ENCODE measurements at regions not wholly inside any gene's neighbourhood (a gene's known extent, or its start where the extent isn't known, plus 50 kb on each side); places are given as distances from the start of the nearest gene placed in this dataset.

DNA sequence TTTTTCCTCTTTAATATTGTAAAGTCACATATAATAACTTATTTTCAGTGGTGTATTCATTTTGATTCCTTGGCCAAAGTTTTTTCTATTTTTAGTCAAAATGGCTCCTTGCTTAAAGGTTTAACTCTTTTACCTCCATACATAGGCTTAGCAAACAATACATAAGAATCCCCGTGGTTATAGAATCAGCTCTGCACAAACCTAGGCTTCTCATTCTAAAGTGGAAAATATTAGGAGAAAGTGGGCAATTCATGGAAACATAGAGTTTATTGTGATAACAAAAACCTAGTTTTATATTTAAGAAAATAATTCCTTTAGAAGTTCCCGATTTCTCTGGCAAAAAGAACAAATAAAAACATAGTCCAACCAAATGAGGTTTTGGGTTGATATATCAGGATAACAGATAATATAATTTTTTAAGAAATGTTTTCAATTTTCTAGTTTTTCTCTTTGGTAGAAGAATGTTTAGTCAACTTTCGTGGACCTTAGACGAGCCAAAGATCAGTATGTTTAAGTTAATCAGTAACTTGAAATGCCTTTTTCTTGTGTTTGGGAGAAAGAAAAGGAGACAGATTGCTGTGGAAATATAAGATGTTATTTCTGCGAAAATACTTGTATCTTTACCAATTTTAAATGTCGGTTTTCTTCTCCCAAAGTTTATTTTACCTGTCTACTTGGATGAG lies 93.4 kb upstream of the KLF12 start:
- H2AFZ ChIP-seq (ENCODE audit: low read length) = no peak overlapping the region
- peak; percentile 85 for ATAC-seq
- TF ChIP-seq MBD4 (IDR thresholded peaks at IDR 0.05; ENCODE audit: borderline replicate concordance, low read length) (no peak), ASH2L (IDR thresholded peaks at IDR 0.05; ENCODE audit: insufficient read length, low read depth, low read length) (peak; percentile 95), NR2C2 (CRISPR knock-in tag; IDR thresholded peaks at IDR 0.05; ENCODE audit: borderline replicate concordance) (no peak), RFXANK (CRISPR knock-in tag; IDR thresholded peaks at IDR 0.05) (no peak), KDM6A (CRISPR knock-in tag; IDR thresholded peaks at IDR 0.05; ENCODE audit: low read depth) (peak; percentile 90), EHMT2 (IDR thresholded peaks at IDR 0.05; ENCODE audit: borderline replicate concordance, low read depth, low read length) (peak; percentile 87), HNF4A (CRISPR knock-in tag; IDR thresholded peaks at IDR 0.05) (peak; percentile 72), ZNF124 (CRISPR knock-in tag; IDR thresholded peaks at IDR 0.05) (no peak), SATB2 (CRISPR knock-in tag; IDR thresholded peaks at IDR 0.05) (no peak), ZNF432 (CRISPR knock-in tag; IDR thresholded peaks at IDR 0.05; ENCODE audit: borderline replicate concordance) (no peak), ZNF138 (CRISPR knock-in tag; IDR thresholded peaks at IDR 0.05; ENCODE audit: low read depth) (no peak), ARNT (IDR thresholded peaks at IDR 0.05) (no peak), NFIC (IDR thresholded peaks at IDR 0.05; ENCODE audit: low read length) (peak; percentile 31; the same call in 1 of the 2 replicates), HNRNPUL1 (IDR thresholded peaks at IDR 0.05; ENCODE audit: low read depth, low read length) (peak; percentile 95), MTA3 (CRISPR knock-in tag; IDR thresholded peaks at IDR 0.05) (no peak), ISX (CRISPR knock-in tag; conservative IDR thresholded peaks at IDR 0.05) (no peak), NCOR1 (IDR thresholded peaks at IDR 0.05; ENCODE audit: borderline replicate concordance, low read length) (peak; percentile 85; the same call in 1 of the 2 replicates), PHF8 (CRISPR knock-in tag; IDR thresholded peaks at IDR 0.05) (no peak), CHD4 (IDR thresholded peaks at IDR 0.05; ENCODE audit: borderline replicate concordance, low read length) (peak; percentile 64; the same call in 1 of the 2 replicates), ZNF33A (CRISPR knock-in tag; IDR thresholded peaks at IDR 0.05; ENCODE audit: borderline replicate concordance) (no peak), EP300 (IDR thresholded peaks at IDR 0.05; ENCODE audit: low read depth in 2 of 2, low read length in 2 of 2) (peak in 1 of 2 experiments; percentile 62; a peak in 2 of 4 replicates), EP300 (CRISPR knock-in tag; IDR thresholded peaks at IDR 0.05; ENCODE audit: borderline replicate concordance) (no peak), SPEN (CRISPR knock-in tag; IDR thresholded peaks at IDR 0.05; ENCODE audit: low read depth) (no peak), EED (CRISPR knock-in tag; IDR thresholded peaks at IDR 0.05) (no peak)
- TF ChIP-seq, protein P1, sequence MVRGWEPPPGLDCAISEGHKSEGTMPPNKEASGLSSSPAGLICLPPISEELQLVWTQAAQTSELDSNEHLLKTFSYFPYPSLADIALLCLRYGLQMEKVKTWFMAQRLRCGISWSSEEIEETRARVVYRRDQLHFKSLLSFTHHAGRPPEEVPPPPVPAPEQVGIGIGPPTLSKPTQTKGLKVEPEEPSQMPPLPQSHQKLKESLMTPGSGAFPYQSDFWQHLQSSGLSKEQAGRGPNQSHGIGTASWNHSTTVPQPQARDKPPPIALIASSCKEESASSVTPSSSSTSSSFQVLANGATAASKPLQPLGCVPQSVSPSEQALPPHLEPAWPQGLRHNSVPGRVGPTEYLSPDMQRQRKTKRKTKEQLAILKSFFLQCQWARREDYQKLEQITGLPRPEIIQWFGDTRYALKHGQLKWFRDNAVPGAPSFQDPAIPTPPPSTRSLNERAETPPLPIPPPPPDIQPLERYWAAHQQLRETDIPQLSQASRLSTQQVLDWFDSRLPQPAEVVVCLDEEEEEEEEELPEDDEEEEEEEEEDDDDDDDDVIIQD (CRISPR knock-in tag; IDR thresholded peaks at IDR 0.05; ENCODE audit: low read depth) = 0 out of 2 replicates have a peak, but pooled peaks have one; percentile 27
- TF ChIP-seq, protein P2, sequence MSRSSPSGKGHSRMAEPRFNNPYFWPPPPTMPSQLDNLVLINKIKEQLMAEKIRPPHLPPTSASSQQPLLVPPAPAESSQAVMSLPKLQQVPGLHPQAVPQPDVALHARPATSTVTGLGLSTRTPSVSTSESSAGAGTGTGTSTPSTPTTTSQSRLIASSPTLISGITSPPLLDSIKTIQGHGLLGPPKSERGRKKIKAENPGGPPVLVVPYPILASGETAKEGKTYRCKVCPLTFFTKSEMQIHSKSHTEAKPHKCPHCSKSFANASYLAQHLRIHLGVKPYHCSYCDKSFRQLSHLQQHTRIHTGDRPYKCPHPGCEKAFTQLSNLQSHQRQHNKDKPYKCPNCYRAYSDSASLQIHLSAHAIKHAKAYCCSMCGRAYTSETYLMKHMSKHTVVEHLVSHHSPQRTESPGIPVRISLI (CRISPR knock-in tag; IDR thresholded peaks at IDR 0.05; ENCODE audit: borderline replicate concordance) = no peak

More for the DNA sequence above, 93.4 kb upstream of the KLF12 start:
- H3K9me3 ChIP-seq (ENCODE audit: low read length) = peaks cover 14% of the 10 kb centered on the region; the same call in 1 of the 2 replicates
- no TSS peak for BruUV-seq (replicated peaks)
- CTCF ChIA-PET (ENCODE audit: low intra/inter-chr PET ratio, low total read pairs) = no interaction called here
- in situ Hi-C loops (cut with HindIII; ENCODE audit: extremely low pct_ligation_motif_present, low pct_unique_long_range_greater_than_20kb) = no loop called here
- no peaks in the 10 kb centered on the region for H3K27me3 ChIP-seq (ENCODE audit: control insufficient read depth in 1 of 2, insufficient read depth in 2 of 2, low read length in 2 of 2)
- peak overlapping the region; percentile 64 for H3K4me2 ChIP-seq (ENCODE audit: low read depth, low read length)
- no peaks in the 10 kb centered on the region for H3K79me2 ChIP-seq (ENCODE audit: insufficient read depth, low read length)
- H3K27ac ChIP-seq (ENCODE audit: extremely low read length, insufficient read depth, low read length) = peak overlapping the region; percentile 93
- FAIRE-seq (no peak), DNase-seq (ENCODE audit: low spot score) (peak; percentile 66)
- under 1% methylated on average over 6 of the region's 6 CpGs for WGBS (ENCODE audit: low lambda C conversion rate)
- POLR2A ChIA-PET = no interaction called here
- H3K36me3 ChIP-seq (replicated peaks in 1 of 2; ENCODE audit: control insufficient read depth in 1 of 2, insufficient read depth in 2 of 2, low read length in 2 of 2) = no peaks in the 10 kb centered on the region
- no peaks in the 10 kb centered on the region for H4K20me1 ChIP-seq (ENCODE audit: insufficient read depth, low read length)
- intact Hi-C loops (cut with micrococcal nuclease; ENCODE audit: unreplicated experiment) = loop anchor here (5.0 kb wide), 3 partner anchors 60 to 95 kb away; partner anchors contain the start of gene KLF12
- H3K9ac ChIP-seq (ENCODE audit: insufficient read depth, low read depth, low read length) = peak overlapping the region; percentile 18; the same call in 1 of the 2 replicates
- H3K4me1 ChIP-seq (ENCODE audit: insufficient read depth, low read length) = peaks cover 33% of the 10 kb centered on the region
- peak overlapping the region; percentile 6 to 56 (median 43); a peak in 5 of 6 replicates for H3K4me3 ChIP-seq (replicated peaks in 1 of 3; ENCODE audit: insufficient read depth in 1 of 3, low read depth in 2 of 3, low read length in 3 of 3)
